ENCODE measurements at regions not wholly inside any gene's neighbourhood (a gene's known extent, or its start where the extent isn't known, plus 50 kb on each side); places are given as distances from the start of the nearest gene placed in this dataset.

DNA sequence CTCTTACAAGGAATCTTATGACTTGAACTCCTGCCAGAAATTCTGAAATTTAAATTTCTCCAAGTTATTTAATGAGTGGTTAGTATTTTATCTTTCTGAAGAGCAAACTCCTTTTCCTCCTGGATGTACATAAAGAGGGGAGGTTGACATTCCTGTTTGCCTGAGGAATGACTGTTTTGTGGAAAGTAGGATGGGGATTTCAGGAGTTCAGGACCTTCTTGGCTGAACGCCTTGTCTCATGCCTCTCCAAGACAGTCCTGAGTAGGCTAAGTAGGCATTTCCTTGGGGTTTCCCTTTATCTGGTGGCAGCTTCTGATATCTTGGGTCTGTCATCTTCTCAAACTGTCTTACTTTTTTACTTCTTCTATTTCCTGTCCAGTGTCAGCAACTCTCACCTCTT is 356.6 kb downstream of the TDRD3 start:
- no peaks in the 10 kb centered on the region for H3K4me1 ChIP-seq
- H3K27me3 ChIP-seq = no peaks in the 10 kb centered on the region
- H3K4me3 ChIP-seq = no peak overlapping the region
- no peak for DNase-seq
- H3K27ac ChIP-seq = no peak overlapping the region
- no peaks in the 10 kb centered on the region for H3K9me3 ChIP-seq (replicated peaks)
- no peaks in the 10 kb centered on the region for H3K36me3 ChIP-seq

DNA sequence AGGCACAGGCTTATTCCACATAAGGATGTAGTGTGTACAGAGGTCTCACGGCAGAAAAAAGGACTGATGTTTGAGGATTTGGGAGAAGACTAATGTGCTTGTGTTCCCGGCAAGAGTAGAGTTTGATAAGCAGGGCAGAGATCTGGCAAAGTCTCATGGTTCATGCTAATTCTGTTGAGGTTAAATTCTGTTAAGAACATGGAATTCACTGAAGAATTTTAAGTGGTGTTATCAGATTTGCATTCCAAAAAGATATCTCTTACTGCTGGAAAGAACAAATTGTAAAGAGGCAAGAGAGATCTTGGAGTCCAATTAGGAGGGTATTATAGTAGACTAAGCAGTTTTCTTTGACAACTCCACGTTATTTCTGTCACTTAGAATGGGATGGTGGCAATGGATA is 348.3 kb downstream of the TDRD3 start:
- Histone ChIP-seq H3K36me3 (no peaks in the 10 kb centered on the region), H3K4me1 (no peaks in the 10 kb centered on the region), H3K27me3 (no peaks in the 10 kb centered on the region), H3K4me3 (no peak overlapping the region), H3K9me3 (replicated peaks) (no peaks in the 10 kb centered on the region), H3K27ac (no peak overlapping the region)
- no peak for DNase-seq

DNA sequence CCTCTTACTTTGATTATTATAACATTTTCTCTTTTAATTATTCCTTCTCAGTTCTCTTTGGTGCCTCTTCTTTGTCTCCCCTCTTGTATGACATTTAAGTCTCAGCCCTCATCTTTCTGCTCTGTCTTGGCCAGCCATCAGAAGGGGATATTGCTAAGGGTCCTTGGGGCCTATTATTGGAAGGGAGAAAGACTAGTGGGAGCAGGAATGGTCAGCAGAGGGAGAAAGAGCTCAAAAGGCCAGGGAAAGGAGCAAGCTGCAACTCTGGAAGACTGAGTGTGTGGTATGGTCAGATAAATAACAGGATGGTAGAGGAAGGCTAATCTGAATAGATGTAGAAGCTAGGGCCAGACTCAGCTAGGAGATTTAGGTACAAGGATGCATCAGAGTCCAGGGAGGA is 336.9 kb downstream of the TDRD3 start:
- DNase-seq = no peak
- no peaks in the 10 kb centered on the region for H3K36me3 ChIP-seq
- no peaks in the 10 kb centered on the region for H3K9me3 ChIP-seq (replicated peaks)
- no peak overlapping the region for H3K4me3 ChIP-seq
- no peak overlapping the region for H3K27ac ChIP-seq
- no peaks in the 10 kb centered on the region for H3K27me3 ChIP-seq
- no peaks in the 10 kb centered on the region for H3K4me1 ChIP-seq

DNA sequence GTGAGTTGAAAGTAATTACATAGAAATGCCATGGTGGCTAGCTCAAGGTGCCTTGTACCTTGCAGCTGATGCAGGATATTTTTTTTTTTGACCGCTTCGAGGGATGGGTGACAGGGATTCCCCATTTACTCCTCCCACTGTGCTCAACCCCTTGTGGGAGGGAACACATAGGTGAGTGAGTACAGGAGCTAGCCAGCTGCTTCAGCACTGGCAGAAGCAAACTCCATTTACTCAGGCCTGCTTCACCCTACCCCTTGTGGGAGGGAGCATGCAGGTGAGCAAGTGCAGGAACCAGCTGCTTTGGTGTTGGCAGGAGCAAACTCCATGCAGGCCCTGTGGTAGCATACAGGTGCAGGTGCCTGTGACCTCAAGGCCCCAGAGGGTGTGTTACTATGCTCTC is 330.1 kb downstream of the TDRD3 start:
- no peak overlapping the region for H3K27ac ChIP-seq
- no peaks in the 10 kb centered on the region for H3K4me1 ChIP-seq
- no peak for DNase-seq
- no peak overlapping the region for H3K4me3 ChIP-seq
- H3K27me3 ChIP-seq = no peaks in the 10 kb centered on the region
- H3K9me3 ChIP-seq (replicated peaks) = no peaks in the 10 kb centered on the region
- no peaks in the 10 kb centered on the region for H3K36me3 ChIP-seq

- no peaks in the 10 kb centered on the region for H3K36me3 ChIP-seq
- H3K27me3 ChIP-seq = no peaks in the 10 kb centered on the region
- no peak for DNase-seq
- H3K4me3 ChIP-seq = no peak overlapping the region
- no peaks in the 10 kb centered on the region for H3K9me3 ChIP-seq (replicated peaks)
- no peaks in the 10 kb centered on the region for H3K4me1 ChIP-seq
- H3K27ac ChIP-seq = no peak overlapping the region
Measured at GRCh38 chr13:60721063-60721462, 324.0 kb downstream of the TDRD3 start.

- Histone ChIP-seq H3K9me3 (replicated peaks) (no peaks in the 10 kb centered on the region), H3K4me1 (no peaks in the 10 kb centered on the region), H3K27ac (no peak overlapping the region), H3K36me3 (no peaks in the 10 kb centered on the region), H3K27me3 (no peaks in the 10 kb centered on the region), H3K4me3 (no peak overlapping the region)
- DNase-seq = no peak
Measured at GRCh38 chr13:60720590-60720989, 323.6 kb downstream of the TDRD3 start.

- H3K27ac ChIP-seq = no peak overlapping the region
- no peaks in the 10 kb centered on the region for H3K27me3 ChIP-seq
- no peaks in the 10 kb centered on the region for H3K9me3 ChIP-seq (replicated peaks)
Measured at GRCh38 chr13:60716313-60716712, 319.3 kb downstream of the TDRD3 start.

GRCh38 chr13:60707878-60708277 is 310.9 kb downstream of the TDRD3 start:
- no peak overlapping the region for H3K27ac ChIP-seq
- no peak for DNase-seq
- H3K4me1 ChIP-seq = no peaks in the 10 kb centered on the region
- no peaks in the 10 kb centered on the region for H3K27me3 ChIP-seq
- no peaks in the 10 kb centered on the region for H3K9me3 ChIP-seq (replicated peaks)
- H3K36me3 ChIP-seq = no peaks in the 10 kb centered on the region
- H3K4me3 ChIP-seq = no peak overlapping the region

More at GRCh38 chr13:60716313-60716712, 319.3 kb downstream of the TDRD3 start:
- no peaks in the 10 kb centered on the region for H3K36me3 ChIP-seq
- H3K4me3 ChIP-seq = no peak overlapping the region
- DNase-seq = no peak
- H3K4me1 ChIP-seq = no peaks in the 10 kb centered on the region

DNA sequence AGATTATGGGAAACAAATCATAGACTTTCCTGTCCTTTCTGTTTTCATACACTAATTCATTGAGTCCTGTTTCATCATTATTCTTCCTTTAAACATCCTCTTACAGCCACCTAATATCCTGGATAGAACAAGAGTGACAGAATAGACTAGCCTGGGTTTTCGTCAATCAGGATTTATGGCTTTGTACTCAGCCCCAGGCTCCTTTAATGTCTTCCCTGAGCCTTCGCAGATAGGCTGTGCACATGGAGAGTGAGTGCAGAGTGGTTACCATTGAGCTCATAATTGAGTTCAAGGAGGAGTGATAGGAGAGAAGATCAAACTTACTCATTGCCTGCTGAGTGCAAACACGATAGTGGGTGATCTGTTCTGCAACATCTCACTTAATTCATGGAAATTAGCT is 304.9 kb downstream of the TDRD3 start:
- Histone ChIP-seq H3K4me3 (no peak overlapping the region), H3K36me3 (no peaks in the 10 kb centered on the region), H3K27ac (no peak overlapping the region), H3K9me3 (replicated peaks) (no peaks in the 10 kb centered on the region), H3K4me1 (no peaks in the 10 kb centered on the region), H3K27me3 (no peaks in the 10 kb centered on the region)
- no peak for DNase-seq

DNA sequence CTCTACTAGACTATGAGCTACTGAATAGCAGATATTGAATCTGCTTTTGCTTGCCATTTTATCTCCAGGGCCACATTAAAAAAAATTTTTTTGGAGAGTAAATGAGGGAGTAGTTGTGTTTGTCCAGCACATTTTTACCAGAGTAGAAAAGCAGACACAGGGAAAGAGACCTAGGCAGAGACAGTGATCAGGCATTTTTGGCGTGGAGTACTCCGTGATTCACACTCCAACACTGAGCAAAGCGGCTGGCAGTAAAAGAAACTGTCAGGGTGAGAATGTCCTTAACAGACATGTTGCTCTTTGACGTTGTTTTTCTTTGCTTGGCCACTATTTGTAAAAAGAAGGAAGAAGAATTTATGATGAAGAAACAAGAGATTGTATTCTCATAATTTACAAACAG is 304.0 kb downstream of the TDRD3 start:
- H3K27me3 ChIP-seq = no peaks in the 10 kb centered on the region
- no peak overlapping the region for H3K27ac ChIP-seq
- no peaks in the 10 kb centered on the region for H3K9me3 ChIP-seq (replicated peaks)
- no peaks in the 10 kb centered on the region for H3K4me1 ChIP-seq
- no peak overlapping the region for H3K4me3 ChIP-seq
- H3K36me3 ChIP-seq = no peaks in the 10 kb centered on the region
- DNase-seq = no peak

DNA sequence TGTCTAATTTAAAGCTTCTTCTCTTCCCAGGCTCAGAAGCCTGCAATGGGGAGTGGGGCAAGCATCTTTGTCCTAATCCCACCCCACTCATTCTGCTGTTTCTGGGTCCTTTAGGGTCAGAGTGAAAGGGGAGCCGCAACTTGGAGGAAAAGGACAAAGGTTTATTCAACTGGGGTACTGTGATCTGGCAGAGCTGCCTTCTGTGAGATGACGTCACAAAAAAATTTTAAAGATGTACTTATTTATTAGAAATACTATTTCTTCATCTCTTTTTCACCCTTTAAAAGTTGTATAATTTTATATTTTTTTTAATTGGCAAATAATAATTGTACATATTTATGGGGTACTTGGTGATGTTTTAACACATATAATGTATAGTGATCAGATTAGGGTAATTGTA is 302.6 kb downstream of the TDRD3 start:
- H3K27ac ChIP-seq = no peak overlapping the region

GRCh38 chr13:60696602-60697001 is 299.6 kb downstream of the TDRD3 start:
- Histone ChIP-seq H3K27ac (no peak overlapping the region), H3K9me3 (replicated peaks) (no peaks in the 10 kb centered on the region), H3K27me3 (no peaks in the 10 kb centered on the region), H3K4me1 (no peaks in the 10 kb centered on the region), H3K36me3 (no peaks in the 10 kb centered on the region), H3K4me3 (no peak overlapping the region)
- peak in 1 of 2 experiments; percentile 5 for DNase-seq

More for the DNA sequence above, 302.6 kb downstream of the TDRD3 start:
- H3K4me3 ChIP-seq = no peak overlapping the region
- H3K4me1 ChIP-seq = no peaks in the 10 kb centered on the region
- DNase-seq = no peak
- H3K36me3 ChIP-seq = no peaks in the 10 kb centered on the region
- no peaks in the 10 kb centered on the region for H3K9me3 ChIP-seq (replicated peaks)
- H3K27me3 ChIP-seq = no peaks in the 10 kb centered on the region

DNA sequence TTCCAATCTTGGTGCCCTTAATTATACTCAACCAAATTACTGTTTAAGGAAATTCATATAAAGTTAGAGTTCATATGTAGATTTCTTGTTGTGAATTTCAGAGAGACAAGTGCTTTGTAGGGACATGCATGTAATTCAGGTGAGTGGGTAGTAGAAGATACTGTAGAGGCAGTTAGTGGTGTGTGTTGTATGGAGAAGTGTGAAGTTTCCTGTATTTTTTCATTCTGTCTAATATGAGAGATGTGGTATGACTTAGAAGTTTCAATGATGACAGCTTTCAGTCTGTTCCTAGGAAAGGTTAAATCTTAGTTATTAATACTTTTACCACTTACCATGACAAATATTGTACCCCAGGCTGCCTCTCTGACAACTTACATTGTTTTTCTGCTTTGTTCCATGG is 294.2 kb downstream of the TDRD3 start:
- Histone ChIP-seq H3K27ac (no peak overlapping the region), H3K9me3 (replicated peaks) (no peaks in the 10 kb centered on the region), H3K27me3 (no peaks in the 10 kb centered on the region), H3K4me3 (no peak overlapping the region), H3K36me3 (no peaks in the 10 kb centered on the region), H3K4me1 (no peaks in the 10 kb centered on the region)
- no peak for DNase-seq

DNA sequence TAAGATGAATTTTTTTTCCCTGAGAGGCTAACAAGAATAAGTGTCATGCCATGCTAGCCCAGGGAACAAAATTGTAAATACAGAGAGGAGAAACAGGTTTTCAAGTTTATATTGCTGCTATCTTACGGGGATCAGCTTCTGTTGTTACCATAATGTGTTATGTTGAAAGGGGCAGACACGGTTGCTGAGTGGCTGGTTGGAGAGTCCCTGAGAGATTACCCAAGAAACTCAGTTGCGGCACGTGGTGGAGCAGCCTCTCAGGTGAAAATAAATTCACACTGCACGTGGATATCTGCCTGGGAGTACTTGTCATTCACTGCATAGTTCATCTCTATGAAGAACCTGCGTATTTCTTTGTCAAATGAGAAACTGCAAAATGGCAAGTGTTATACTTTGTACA is 293.6 kb downstream of the TDRD3 start:
- H3K9me3 ChIP-seq (replicated peaks) = no peaks in the 10 kb centered on the region
- no peaks in the 10 kb centered on the region for H3K36me3 ChIP-seq
- H3K4me3 ChIP-seq = no peak overlapping the region
- no peaks in the 10 kb centered on the region for H3K27me3 ChIP-seq
- DNase-seq = no peak
- H3K4me1 ChIP-seq = no peaks in the 10 kb centered on the region
- H3K27ac ChIP-seq = no peak overlapping the region

- H3K36me3 ChIP-seq = no peaks in the 10 kb centered on the region
- no peak for DNase-seq
Measured at GRCh38 chr13:60689571-60689970, 292.6 kb downstream of the TDRD3 start.

GRCh38 chr13:60689076-60689475 is 292.1 kb downstream of the TDRD3 start:
- no peak for DNase-seq
- H3K27me3 ChIP-seq = no peaks in the 10 kb centered on the region
- no peak overlapping the region for H3K27ac ChIP-seq
- no peak overlapping the region for H3K4me3 ChIP-seq
- H3K4me1 ChIP-seq = no peaks in the 10 kb centered on the region
- H3K9me3 ChIP-seq (replicated peaks) = no peaks in the 10 kb centered on the region
- no peaks in the 10 kb centered on the region for H3K36me3 ChIP-seq

More at GRCh38 chr13:60689571-60689970, 292.6 kb downstream of the TDRD3 start:
- Histone ChIP-seq H3K27me3 (no peaks in the 10 kb centered on the region), H3K9me3 (replicated peaks) (no peaks in the 10 kb centered on the region), H3K4me3 (no peak overlapping the region), H3K4me1 (no peaks in the 10 kb centered on the region), H3K27ac (no peak overlapping the region)
